ENCODE measurements at regions not wholly inside any gene's neighbourhood (a gene's known extent, or its start where the extent isn't known, plus 50 kb on each side); places are given as distances from the start of the nearest gene placed in this dataset.

DNA sequence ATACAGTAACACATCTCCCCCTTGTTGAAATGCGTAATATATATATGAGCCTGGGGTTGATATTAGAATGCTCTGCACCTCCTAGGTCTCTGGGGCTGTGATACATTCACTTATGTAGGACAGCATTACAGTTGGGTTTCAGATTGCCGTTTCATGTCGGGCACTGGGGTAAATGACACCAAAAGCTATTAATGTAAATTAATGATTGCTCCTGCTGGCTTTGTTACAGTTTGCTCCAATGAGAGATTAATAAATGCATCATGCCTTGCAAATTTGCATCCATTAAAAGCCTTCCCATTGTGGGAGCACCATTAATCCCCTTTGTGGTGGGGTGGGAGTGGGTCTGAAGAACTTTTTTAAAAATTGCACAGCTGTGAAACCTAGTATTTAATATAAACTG, 584.4 kb upstream of the EEF2KMT start:
- Histone ChIP-seq H3K9ac (ENCODE audit: insufficient read depth in 1 of 2, low read length in 2 of 2) (no peak overlapping the region), H3K36me3 (ENCODE audit: control insufficient read depth in 4 of 4, insufficient read depth in 4 of 4, low read length in 4 of 4) (no peaks in the 10 kb centered on the region), H3K27ac (ENCODE audit: low read depth in 1 of 2, low read length in 1 of 2) (no peak overlapping the region), H3K4me1 (ENCODE audit: control insufficient read depth in 5 of 5, insufficient read depth in 5 of 5, low read length in 5 of 5) (no peaks in the 10 kb centered on the region), H3K27me3 (ENCODE audit: control insufficient read depth in 3 of 3, insufficient read depth in 3 of 3, low read length in 2 of 3) (no peaks in the 10 kb centered on the region), H3K4me3 (no peak overlapping the region), H3K9me3 (ENCODE audit: control insufficient read depth in 4 of 4, insufficient read depth in 3 of 4, low read length in 3 of 4) (peaks cover 0 to 1% (median 0%) of the 10 kb centered on the region in 4 donors)
- no peak for ATAC-seq (ENCODE audit: insufficient read depth, low FRiP score)
- WGBS, 2 donors, result 92 to 96% methylated on average over 3 of the region's 3 CpGs
- TF ChIP-seq, protein P1, sequence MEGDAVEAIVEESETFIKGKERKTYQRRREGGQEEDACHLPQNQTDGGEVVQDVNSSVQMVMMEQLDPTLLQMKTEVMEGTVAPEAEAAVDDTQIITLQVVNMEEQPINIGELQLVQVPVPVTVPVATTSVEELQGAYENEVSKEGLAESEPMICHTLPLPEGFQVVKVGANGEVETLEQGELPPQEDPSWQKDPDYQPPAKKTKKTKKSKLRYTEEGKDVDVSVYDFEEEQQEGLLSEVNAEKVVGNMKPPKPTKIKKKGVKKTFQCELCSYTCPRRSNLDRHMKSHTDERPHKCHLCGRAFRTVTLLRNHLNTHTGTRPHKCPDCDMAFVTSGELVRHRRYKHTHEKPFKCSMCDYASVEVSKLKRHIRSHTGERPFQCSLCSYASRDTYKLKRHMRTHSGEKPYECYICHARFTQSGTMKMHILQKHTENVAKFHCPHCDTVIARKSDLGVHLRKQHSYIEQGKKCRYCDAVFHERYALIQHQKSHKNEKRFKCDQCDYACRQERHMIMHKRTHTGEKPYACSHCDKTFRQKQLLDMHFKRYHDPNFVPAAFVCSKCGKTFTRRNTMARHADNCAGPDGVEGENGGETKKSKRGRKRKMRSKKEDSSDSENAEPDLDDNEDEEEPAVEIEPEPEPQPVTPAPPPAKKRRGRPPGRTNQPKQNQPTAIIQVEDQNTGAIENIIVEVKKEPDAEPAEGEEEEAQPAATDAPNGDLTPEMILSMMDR (IDR thresholded peaks at IDR 0.05; ENCODE audit: control extremely low read depth, extremely low read depth), result no peak
- no peak for DNase-seq

DNA sequence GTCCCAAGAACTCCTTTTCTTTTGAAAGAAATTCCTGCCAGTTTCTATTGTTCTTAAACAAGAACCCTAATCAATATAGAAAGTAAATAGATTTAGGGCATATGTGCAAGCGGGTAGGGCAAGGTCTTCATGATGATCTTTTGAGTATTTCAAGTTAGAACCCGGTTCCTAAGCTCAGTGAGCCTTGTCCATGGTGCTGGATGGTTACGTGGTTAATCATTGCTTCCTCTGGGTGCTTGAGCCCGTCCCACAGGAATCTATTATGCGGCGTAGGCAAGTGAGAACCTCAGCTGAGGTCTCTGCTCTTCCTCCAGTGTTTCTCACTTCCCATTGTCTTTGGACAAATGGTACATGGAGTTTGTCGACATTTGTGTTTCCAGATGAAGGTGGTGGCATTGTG, 580.8 kb upstream of the EEF2KMT start:
- peak; percentile 20 to 61 (median 44) for DNase-seq
- ATAC-seq (ENCODE audit: insufficient read depth, low FRiP score), result no peak
- no peaks in the 10 kb centered on the region for H3K36me3 ChIP-seq (ENCODE audit: control insufficient read depth in 4 of 4, insufficient read depth in 4 of 4, low read length in 4 of 4)

DNA sequence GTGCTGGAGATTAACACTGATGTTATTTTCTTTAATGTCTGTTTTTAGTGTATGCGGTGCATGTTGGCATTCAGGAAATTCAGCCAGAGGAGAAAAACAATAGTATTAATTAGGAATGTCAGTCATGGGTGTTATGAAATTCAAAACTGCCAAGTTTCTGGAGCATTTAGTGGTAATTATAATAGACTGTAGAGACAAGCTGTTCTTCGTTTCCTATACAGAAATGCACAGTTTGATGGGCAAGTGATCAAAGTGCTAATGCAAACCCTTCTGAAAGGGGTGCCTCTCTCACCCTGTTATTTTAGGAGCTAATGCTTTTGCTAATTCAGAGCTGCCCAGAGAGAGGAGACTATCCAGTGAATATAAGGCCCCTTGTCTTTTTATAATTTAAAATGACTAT, 573.8 kb upstream of the EEF2KMT start:
- no peak overlapping the region for H3K4me3 ChIP-seq
- peaks cover 0 to 5% (median 0%) of the 10 kb centered on the region in 3 donors for H3K27me3 ChIP-seq (ENCODE audit: control insufficient read depth in 3 of 3, insufficient read depth in 3 of 3, low read length in 2 of 3)
- 71 to 78% methylated on average over 2 of the region's 2 CpGs for WGBS, 2 donors
- peaks cover 0 to 3% (median 0%) of the 10 kb centered on the region in 4 donors for H3K9me3 ChIP-seq (ENCODE audit: control insufficient read depth in 4 of 4, insufficient read depth in 3 of 4, low read length in 3 of 4)
- ATAC-seq (ENCODE audit: insufficient read depth, low FRiP score) (no peak), DNase-seq (no peak)
- TF ChIP-seq, protein P1 (IDR thresholded peaks at IDR 0.05; ENCODE audit: control extremely low read depth, extremely low read depth), result no peak
- no peaks in the 10 kb centered on the region for H3K36me3 ChIP-seq (ENCODE audit: control insufficient read depth in 4 of 4, insufficient read depth in 4 of 4, low read length in 4 of 4)
- H3K4me1 ChIP-seq (ENCODE audit: control insufficient read depth in 5 of 5, insufficient read depth in 5 of 5, low read length in 5 of 5), result no peaks in the 10 kb centered on the region
- H3K27ac ChIP-seq (ENCODE audit: low read depth in 1 of 2, low read length in 1 of 2), result no peak overlapping the region
- no peak overlapping the region for H3K9ac ChIP-seq (ENCODE audit: insufficient read depth in 1 of 2, low read length in 2 of 2)

More for the DNA sequence above, 580.8 kb upstream of the EEF2KMT start:
- WGBS, 2 donors, result 25 to 26% methylated on average over 7 of the region's 7 CpGs
- H3K9ac ChIP-seq (ENCODE audit: insufficient read depth in 1 of 2, low read length in 2 of 2), result no peak overlapping the region
- peaks cover 0 to 2% (median 0%) of the 10 kb centered on the region in 4 donors for H3K9me3 ChIP-seq (ENCODE audit: control insufficient read depth in 4 of 4, insufficient read depth in 3 of 4, low read length in 3 of 4)
- H3K4me1 ChIP-seq (ENCODE audit: control insufficient read depth in 5 of 5, insufficient read depth in 5 of 5, low read length in 5 of 5), result no peaks in the 10 kb centered on the region
- H3K27ac ChIP-seq (ENCODE audit: low read depth in 1 of 2, low read length in 1 of 2), result no peak overlapping the region
- H3K4me3 ChIP-seq, result no peak overlapping the region
- H3K27me3 ChIP-seq (ENCODE audit: control insufficient read depth in 3 of 3, insufficient read depth in 3 of 3, low read length in 2 of 3), result peaks cover 0 to 3% (median 0%) of the 10 kb centered on the region in 3 donors
- TF ChIP-seq, protein P1 (IDR thresholded peaks at IDR 0.05; ENCODE audit: control extremely low read depth, extremely low read depth), result no peak

DNA sequence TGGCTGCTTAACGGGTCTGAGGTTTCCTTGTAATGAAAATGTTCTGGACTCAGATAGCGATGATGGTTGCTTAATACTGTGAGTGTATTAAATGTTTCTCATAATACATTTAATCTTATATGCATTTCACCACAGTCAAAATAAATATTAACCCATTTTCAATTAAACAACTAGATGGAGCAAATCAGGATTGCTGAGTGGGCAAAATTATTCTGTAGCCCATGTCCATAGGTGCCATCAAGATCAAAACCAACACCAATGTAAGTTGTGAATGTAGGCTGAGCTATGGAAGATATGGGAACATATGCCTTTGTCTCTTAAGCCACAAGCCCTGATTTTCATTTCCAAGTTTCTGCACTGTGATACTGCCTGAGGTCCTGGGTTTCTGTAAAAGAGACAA, 572.6 kb upstream of the EEF2KMT start:
- ATAC-seq (ENCODE audit: insufficient read depth, low FRiP score), result no peak
- Histone ChIP-seq H3K9ac (ENCODE audit: insufficient read depth in 1 of 2, low read length in 2 of 2) (no peak overlapping the region), H3K27me3 (ENCODE audit: control insufficient read depth in 3 of 3, insufficient read depth in 3 of 3, low read length in 2 of 3) (peaks cover 0 to 5% (median 0%) of the 10 kb centered on the region in 3 donors), H3K4me1 (ENCODE audit: control insufficient read depth in 5 of 5, insufficient read depth in 5 of 5, low read length in 5 of 5) (no peaks in the 10 kb centered on the region), H3K9me3 (ENCODE audit: control insufficient read depth in 4 of 4, insufficient read depth in 3 of 4, low read length in 3 of 4) (peaks cover 0 to 5% (median 0%) of the 10 kb centered on the region in 4 donors), H3K27ac (ENCODE audit: low read depth in 1 of 2, low read length in 1 of 2) (no peak overlapping the region), H3K36me3 (ENCODE audit: control insufficient read depth in 4 of 4, insufficient read depth in 4 of 4, low read length in 4 of 4) (no peaks in the 10 kb centered on the region), H3K4me3 (no peak overlapping the region)
- 65 to 78% methylated on average over 2 of the region's 2 CpGs for WGBS, 2 donors
- no peak for DNase-seq
- TF ChIP-seq, protein P1 (IDR thresholded peaks at IDR 0.05; ENCODE audit: control extremely low read depth, extremely low read depth), result no peak

Measured in lung (tissue), 11 donors.